VCaP (cell line): ENCODE measurements at regions not wholly inside any gene's neighbourhood (a gene's known extent, or its start where the extent isn't known, plus 50 kb on each side); places are given as distances from the start of the nearest gene placed in this dataset.
"Not testable (repeated sequence)": the region's sequence is repeated elsewhere in the genome, so short reads cannot be mapped to it uniquely, and the experiment has no call there.

Experiments
- H3K27ac ChIP-seq: fragments of 450-650 bp; 2 replicates; pipeline ENCODE4 v1.5.1; 2017
- TF ChIP-seq, protein P1 (sequence below): fragments of 450-650 bp; conservative IDR thresholded peaks from 2 replicates; pipeline ENCODE4 v1.5.1; 2017; ENCODE audit warnings: mild to moderate bottlenecking, moderate library complexity

DNA sequence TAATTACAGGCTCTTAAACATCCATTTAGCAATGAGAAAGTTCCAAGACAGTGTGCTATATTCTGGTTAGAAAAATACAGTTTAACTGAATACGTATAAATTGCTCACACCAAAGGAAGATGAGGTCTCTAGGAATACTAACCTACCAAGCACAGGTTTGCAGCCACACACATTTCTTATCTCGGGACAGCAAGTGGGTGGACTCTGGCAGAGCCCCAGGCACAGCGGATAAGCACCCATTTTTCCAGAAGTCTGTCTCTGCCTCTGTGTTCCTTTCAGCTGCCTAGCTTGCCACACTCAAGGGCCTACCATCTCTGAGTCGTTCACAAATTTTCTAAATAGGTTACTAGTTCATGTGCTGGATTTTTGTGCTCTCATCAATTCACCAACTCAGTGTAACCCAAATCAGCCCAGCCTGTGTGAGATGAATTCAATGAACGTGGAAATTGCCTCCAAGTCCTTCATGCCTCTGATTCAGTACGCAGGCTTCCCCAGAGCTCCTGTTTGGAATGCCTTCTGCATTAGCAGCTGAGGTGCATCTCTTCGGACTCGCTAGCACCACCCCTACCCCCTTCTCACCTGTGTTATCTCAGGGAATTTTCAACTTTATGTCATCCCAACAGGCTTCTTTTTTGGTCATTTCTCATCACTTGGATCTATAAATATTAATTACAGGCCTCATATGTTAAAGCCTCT, 581.0 kb upstream of the CDH11 start:
- H3K27ac ChIP-seq: no peak overlapping the region
- TF ChIP-seq, protein P1, sequence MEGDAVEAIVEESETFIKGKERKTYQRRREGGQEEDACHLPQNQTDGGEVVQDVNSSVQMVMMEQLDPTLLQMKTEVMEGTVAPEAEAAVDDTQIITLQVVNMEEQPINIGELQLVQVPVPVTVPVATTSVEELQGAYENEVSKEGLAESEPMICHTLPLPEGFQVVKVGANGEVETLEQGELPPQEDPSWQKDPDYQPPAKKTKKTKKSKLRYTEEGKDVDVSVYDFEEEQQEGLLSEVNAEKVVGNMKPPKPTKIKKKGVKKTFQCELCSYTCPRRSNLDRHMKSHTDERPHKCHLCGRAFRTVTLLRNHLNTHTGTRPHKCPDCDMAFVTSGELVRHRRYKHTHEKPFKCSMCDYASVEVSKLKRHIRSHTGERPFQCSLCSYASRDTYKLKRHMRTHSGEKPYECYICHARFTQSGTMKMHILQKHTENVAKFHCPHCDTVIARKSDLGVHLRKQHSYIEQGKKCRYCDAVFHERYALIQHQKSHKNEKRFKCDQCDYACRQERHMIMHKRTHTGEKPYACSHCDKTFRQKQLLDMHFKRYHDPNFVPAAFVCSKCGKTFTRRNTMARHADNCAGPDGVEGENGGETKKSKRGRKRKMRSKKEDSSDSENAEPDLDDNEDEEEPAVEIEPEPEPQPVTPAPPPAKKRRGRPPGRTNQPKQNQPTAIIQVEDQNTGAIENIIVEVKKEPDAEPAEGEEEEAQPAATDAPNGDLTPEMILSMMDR: no peak

DNA sequence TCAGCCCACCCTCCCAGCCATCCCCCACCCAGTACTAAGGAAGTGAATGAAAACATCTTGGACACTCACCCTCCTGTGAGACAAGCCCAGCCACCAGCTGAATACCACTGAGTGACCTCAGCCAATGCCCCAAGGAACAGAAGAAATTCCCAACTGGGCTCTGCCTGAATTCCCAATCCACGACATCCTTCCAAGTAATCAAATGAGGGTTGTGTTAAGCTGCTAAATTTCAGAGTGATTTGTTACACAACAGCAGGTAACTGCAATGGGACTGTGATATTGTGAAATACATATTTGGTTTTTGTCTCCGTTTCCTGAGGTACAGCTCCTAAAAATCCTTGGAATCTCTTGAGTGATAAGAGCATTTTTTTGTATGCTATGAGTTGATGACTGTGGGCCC, 578.7 kb upstream of the CDH11 start:
- no peak overlapping the region for H3K27ac ChIP-seq
- TF ChIP-seq, protein P1: no peak

DNA sequence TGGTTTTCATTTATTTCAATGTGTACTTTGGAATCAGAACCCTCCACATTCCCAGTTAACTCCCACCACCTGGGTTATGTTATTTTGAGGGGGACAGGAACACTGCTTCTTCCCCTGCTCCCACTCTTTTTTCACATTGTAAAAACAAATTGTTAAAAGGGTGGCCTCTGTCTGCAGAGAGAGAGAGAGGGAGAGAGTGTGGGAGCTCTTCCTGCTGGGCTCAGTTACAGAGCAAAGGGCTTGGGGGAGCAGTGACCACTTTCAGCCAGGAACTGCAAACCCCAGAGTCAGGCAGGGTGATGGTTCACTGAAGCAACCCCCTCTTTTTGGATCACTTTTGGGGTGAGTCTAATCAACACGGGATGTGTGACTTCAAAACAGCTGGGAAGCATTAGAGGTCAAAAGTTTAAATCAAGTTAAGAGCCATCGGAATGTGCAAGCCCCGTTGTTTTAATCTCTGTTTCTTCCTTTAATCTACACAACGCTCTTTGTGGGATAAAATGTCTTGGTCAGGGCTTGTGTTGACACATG, 577.0 kb upstream of the CDH11 start:
- TF ChIP-seq, protein P1: no peak
- no peak overlapping the region for H3K27ac ChIP-seq

DNA sequence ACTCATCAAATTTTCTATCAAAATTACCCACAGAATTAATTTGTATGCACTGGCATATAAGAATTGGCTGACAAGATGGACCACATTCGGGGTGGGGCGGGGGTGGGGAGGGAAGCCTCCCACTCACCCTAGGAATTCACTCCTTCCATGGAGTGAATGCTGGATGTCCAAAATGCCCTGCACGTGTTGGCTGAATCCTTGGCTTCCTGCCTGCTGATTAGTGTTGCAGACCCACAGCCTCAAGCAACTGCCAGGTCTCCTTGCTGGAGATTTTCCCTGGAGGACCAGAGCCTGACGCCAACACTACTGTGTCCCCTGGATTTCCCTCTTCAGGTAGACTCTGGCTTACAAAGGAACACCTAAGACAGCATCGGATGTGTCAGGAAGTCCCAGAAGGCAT, 575.7 kb upstream of the CDH11 start:
- TF ChIP-seq, protein P1: no peak
- no peak overlapping the region for H3K27ac ChIP-seq

DNA sequence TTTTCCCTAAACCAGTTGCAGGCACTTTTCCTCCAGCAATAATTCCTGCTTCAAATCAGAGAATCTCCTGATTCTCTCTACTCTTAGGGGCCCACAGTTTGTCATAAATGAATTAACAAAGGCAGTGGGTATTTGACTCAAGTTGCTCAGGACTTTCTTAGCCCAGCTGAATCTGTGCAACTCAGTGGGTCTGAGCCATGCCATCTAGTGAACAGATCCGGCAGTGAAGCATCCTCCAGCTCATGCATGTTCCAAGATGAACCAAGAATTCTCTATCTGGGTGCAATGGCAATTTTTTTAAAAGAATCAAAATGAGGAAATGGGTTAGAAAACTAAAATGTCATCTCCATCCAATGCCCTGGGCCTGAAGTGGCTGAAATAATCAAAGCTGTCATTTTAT, 575.2 kb upstream of the CDH11 start:
- TF ChIP-seq, protein P1: no peak
- no peak overlapping the region for H3K27ac ChIP-seq

DNA sequence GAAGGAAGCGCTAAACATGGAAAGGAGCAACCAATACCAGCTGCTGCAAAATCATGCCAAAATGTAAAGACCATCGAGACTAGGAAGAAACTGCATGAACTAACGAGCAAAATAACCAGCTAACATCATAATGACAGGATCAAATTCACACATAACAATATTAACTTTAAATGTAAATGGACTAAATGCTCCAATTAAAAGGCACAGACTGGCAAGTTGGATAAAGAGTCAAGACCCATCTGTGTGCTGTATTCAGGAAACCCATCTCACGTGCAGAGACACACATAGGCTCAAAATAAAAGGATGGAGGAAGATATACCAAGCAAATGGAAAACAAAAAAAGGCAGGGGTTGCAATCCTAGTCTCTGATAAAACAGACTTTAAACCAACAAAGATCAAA, 570.0 kb upstream of the CDH11 start:
- not testable (repeated sequence) for H3K27ac ChIP-seq

DNA sequence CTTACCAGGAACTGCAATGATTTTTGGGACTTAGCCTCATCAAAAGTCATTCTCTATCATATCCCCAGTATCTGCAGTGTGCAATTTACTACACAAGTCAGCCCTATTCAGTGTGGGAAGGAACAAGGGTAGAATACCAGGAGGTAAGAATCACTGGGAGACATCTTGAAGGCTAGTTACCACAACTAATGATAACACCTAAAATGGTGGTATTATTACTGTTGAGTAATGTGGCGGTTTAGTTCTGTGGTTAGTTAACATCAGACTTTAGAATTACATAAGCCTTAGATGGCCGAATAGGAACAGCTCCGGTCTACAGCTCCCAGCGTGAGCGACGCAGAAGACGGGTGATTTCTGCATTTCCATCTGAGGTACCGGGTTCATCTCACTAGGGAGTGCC, 567.9 kb upstream of the CDH11 start:
- TF ChIP-seq, protein P1: no peak
- H3K27ac ChIP-seq: no peak overlapping the region

DNA sequence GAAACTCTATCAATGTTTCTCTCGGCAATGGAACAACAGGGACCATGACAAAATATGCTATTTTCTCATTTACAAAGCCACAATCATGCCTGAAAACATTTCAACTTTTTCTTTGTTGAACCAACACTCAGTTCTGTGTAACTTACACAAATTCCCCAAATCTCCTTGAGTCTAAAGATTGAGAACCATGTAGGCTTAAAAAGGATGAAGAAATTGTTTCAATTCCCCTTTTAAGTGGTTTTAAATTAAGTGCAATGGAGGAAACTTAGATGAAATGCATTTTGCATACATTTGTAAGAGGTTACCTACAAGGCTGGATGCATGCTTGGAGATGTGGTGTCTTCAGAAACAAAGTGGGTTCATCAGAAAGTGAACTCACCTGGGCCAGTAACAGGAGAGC, 566.4 kb upstream of the CDH11 start:
- TF ChIP-seq, protein P1: no peak

More for the DNA sequence above, 566.4 kb upstream of the CDH11 start:
- no peak overlapping the region for H3K27ac ChIP-seq
